GM21526 (cell line): ENCODE measurements at regions not wholly inside any gene's neighbourhood (a gene's known extent, or its start where the extent isn't known, plus 50 kb on each side); places are given as distances from the start of the nearest gene placed in this dataset.
A peak's percentile ranks its signal among the peaks of the same experiment; 100 is the strongest.
"Not testable (repeated sequence)": the region's sequence is repeated elsewhere in the genome, so short reads cannot be mapped to it uniquely, and the experiment has no call there.

Experiments
- ATAC-seq: cut with Tn5 transposase; IDR thresholded peaks from one replicate; pipeline ENCODE4 v1.9.1; 2021; ENCODE audit warnings: moderate library complexity; ENCODE audit not compliant: unreplicated experiment, low FRiP score

- ATAC-seq: no peak
Observed at GRCh38 chr5:17364987-17365810, 132.8 kb upstream of the TAF11L2 start.

GRCh38 chr5:17365811-17366138 is 132.3 kb upstream of the TAF11L2 start:
- ATAC-seq: no peak

- no peak for ATAC-seq
Observed at GRCh38 chr5:17367256-17367840, 130.7 kb upstream of the TAF11L2 start.

GRCh38 chr5:17370651-17371050 is 127.4 kb upstream of the TAF11L2 start:
- ATAC-seq: no peak

- no peak for ATAC-seq
Observed at GRCh38 chr5:17373406-17373805, 124.6 kb upstream of the TAF11L2 start.

GRCh38 chr5:17373814-17374556 is 124.0 kb upstream of the TAF11L2 start:
- ATAC-seq: no peak

- ATAC-seq: no peak
Observed at GRCh38 chr5:17374973-17375742, 122.9 kb upstream of the TAF11L2 start.

GRCh38 chr5:17375886-17376285 is 122.1 kb upstream of the TAF11L2 start:
- not testable (repeated sequence) for ATAC-seq

GRCh38 chr5:17378346-17378997 is 119.6 kb upstream of the TAF11L2 start:
- ATAC-seq: no peak

GRCh38 chr5:17379100-17379951 is 118.7 kb upstream of the TAF11L2 start:
- ATAC-seq: no peak

GRCh38 chr5:17381932-17382331 is 116.1 kb upstream of the TAF11L2 start:
- ATAC-seq: no peak

GRCh38 chr5:17383526-17383925 is 114.5 kb upstream of the TAF11L2 start:
- no peak for ATAC-seq

GRCh38 chr5:17384181-17384580 is 113.8 kb upstream of the TAF11L2 start:
- no peak for ATAC-seq

GRCh38 chr5:17388717-17389116 is 109.3 kb upstream of the TAF11L2 start:
- ATAC-seq: no peak

- no peak for ATAC-seq
Observed at GRCh38 chr5:17394086-17394485, 103.9 kb upstream of the TAF11L2 start.

- ATAC-seq: no peak
Observed at GRCh38 chr5:17395106-17395880, 102.7 kb upstream of the TAF11L2 start.

- peak; percentile 70 for ATAC-seq
Observed at GRCh38 chr5:17396247-17396646, 101.8 kb upstream of the TAF11L2 start.

- no peak for ATAC-seq
Observed at GRCh38 chr5:17398431-17398830, 99.6 kb upstream of the TAF11L2 start.
